ENCODE measurements at regions not wholly inside any gene's neighbourhood (a gene's known extent, or its start where the extent isn't known, plus 50 kb on each side); places are given as distances from the start of the nearest gene placed in this dataset.

- Histone ChIP-seq H3K36me3 (no peaks in the 10 kb centered on the region), H3K9me3 (no peaks in the 10 kb centered on the region), H3K27ac (no peak overlapping the region), H3K4me3 (no peak overlapping the region), H3K4me1 (no peaks in the 10 kb centered on the region), H3K27me3 (peaks cover 0 to 4% of the 10 kb centered on the region in 2 donors)
- intact Hi-C loops (cut with DNase I; ENCODE audit: low total_unique reads) = no loop called here
- no peak for DNase-seq (ENCODE audit: low spot score in 2 of 2)
- TF ChIP-seq POLR2AphosphoS5 (IDR thresholded peaks at IDR 0.05) (no peak), POLR2A (IDR thresholded peaks at IDR 0.05) (no peak), CTCF (IDR thresholded peaks at IDR 0.05) (no peak)
These were observed 199.7 kb upstream of the LRTM1 start for GRCh38 chr3:55127565-55127964.

GRCh38 chr3:55124371-55124770 lies 196.5 kb upstream of the LRTM1 start:
- no peaks in the 10 kb centered on the region for H3K9me3 ChIP-seq
- no peak overlapping the region for H3K4me3 ChIP-seq
- H3K27ac ChIP-seq = no peak overlapping the region
- TF ChIP-seq POLR2AphosphoS5 (IDR thresholded peaks at IDR 0.05) (no peak), POLR2A (IDR thresholded peaks at IDR 0.05) (no peak), CTCF (IDR thresholded peaks at IDR 0.05) (no peak)
- H3K4me1 ChIP-seq = no peaks in the 10 kb centered on the region
- no peaks in the 10 kb centered on the region for H3K36me3 ChIP-seq
- no peak for DNase-seq (ENCODE audit: low spot score in 2 of 2)
- intact Hi-C loops (cut with DNase I; ENCODE audit: low total_unique reads) = no loop called here
- H3K27me3 ChIP-seq = peaks cover 0 to 8% of the 10 kb centered on the region in 2 donors
